HepG2 (cell line): ENCODE measurements at regions not wholly inside any gene's neighbourhood (a gene's known extent, or its start where the extent isn't known, plus 50 kb on each side); places are given as distances from the start of the nearest gene placed in this dataset.

Experiments
- ATAC-seq: fragments of 200-7000 bp; cut with Tn5 transposase; 3 replicates; pipeline ENCODE4 v1.9.1; 2020; ENCODE audit warnings: mild to moderate bottlenecking, moderate library complexity
- BruUV-seq: library from RNA; stranded (reverse); fragments of 400-500 nt; replicated peaks from 2 replicates; lab custom pipeline; 2021; lab: Mats Ljungman, UMichigan
- CTCF ChIA-PET: fragments of 300-600 bp; formaldehyde crosslinking; extraction: SDS; loops from one replicate; lab custom pipeline; 2021; ENCODE audit warnings: low total read pairs, inconsistent platforms, low intra/inter-chr PET ratio; lab: Yijun Ruan, JAX
- POLR2A ChIA-PET: fragments of 350-600 bp; sonication (Branson Sonifier 250); formaldehyde crosslinking; loops from one replicate; lab custom pipeline; 2020; ENCODE audit warnings: antibody characterized with exemption, inconsistent platforms; lab: Yijun Ruan, JAX
- DNase-seq: peaks from one replicate; pipeline ENCODE4 v3.0.0-alpha.2; 2015; ENCODE audit warnings: low spot score
- FAIRE-seq: peaks from 3 replicates; lab custom pipeline; 2011; peaks lifted over from hg19 to GRCh38; lab: Jason Lieb, UNC
- H2AFZ ChIP-seq: one replicate; pipeline ENCODE4 v1.6.1; 2011; ENCODE audit warnings: low read length, inconsistent platforms
- H3K27ac ChIP-seq: fragments of 300-600 bp; 3 replicates; pipeline ENCODE4 v1.8.0; 2011; ENCODE audit warnings: mixed run types, mild to moderate bottlenecking, mixed read lengths, low read length, inconsistent platforms; ENCODE audit not compliant: insufficient read depth; ENCODE audit errors: extremely low read length
- H3K27me3 ChIP-seq, 2 experiments: fragments of 200-600 bp in 1 of 2; 2 replicates in 1 of 2; 3 replicates in 1 of 2; pipeline versions ENCODE4 v1.6.0 to v1.8.0; 2011; ENCODE audit warnings: low read length in 2 of 2, mild to moderate bottlenecking in 2 of 2, moderate library complexity in 2 of 2, inconsistent platforms in 1 of 2; ENCODE audit not compliant: insufficient read depth in 2 of 2, control insufficient read depth in 1 of 2
- H3K36me3 ChIP-seq, 2 experiments: fragments of 200-600 bp in 1 of 2; replicated peaks in 1 of 2; 2 replicates in 1 of 2; 3 replicates in 1 of 2; pipeline versions ENCODE4 v1.5.1 to v1.8.0; 2011; ENCODE audit warnings: low read length in 2 of 2, inconsistent platforms in 1 of 2; ENCODE audit not compliant: insufficient read depth in 2 of 2, control insufficient read depth in 1 of 2
- H3K4me1 ChIP-seq: 2 replicates; pipeline ENCODE4 v1.5.1; 2012; ENCODE audit warnings: low read length, inconsistent platforms; ENCODE audit not compliant: insufficient read depth
- H3K4me2 ChIP-seq: 2 replicates; pipeline ENCODE4 v1.6.0; 2011; ENCODE audit warnings: low read depth, low read length, inconsistent platforms
- H3K4me3 ChIP-seq, 3 experiments: fragments of 200-600 bp in 1 of 3; sonication (generic), shearing (Covaris generic) in 1 of 3; replicated peaks in 1 of 3; 2 replicates each; pipeline ENCODE4 v1.5.1; 2011 to 2016; ENCODE audit warnings: low read length in 3 of 3, inconsistent platforms in 2 of 3, low read depth in 2 of 3, mild to moderate bottlenecking in 2 of 3, control low read depth in 1 of 3, mixed read lengths in 1 of 3; ENCODE audit not compliant: insufficient read depth in 1 of 3
- H3K79me2 ChIP-seq: one replicate; pipeline ENCODE4 v1.6.1; 2011; ENCODE audit warnings: low read length, inconsistent platforms; ENCODE audit not compliant: insufficient read depth
- H3K9ac ChIP-seq: 2 replicates; pipeline ENCODE4 v1.6.0; 2011; ENCODE audit warnings: mild to moderate bottlenecking, low read depth, low read length, inconsistent platforms; ENCODE audit not compliant: insufficient read depth
- H3K9me3 ChIP-seq: 2 replicates; pipeline ENCODE4 v1.5.1; 2012; ENCODE audit warnings: mild to moderate bottlenecking, low read length
- H4K20me1 ChIP-seq: 2 replicates; pipeline ENCODE4 v1.6.0; 2011; ENCODE audit warnings: inconsistent platforms, mild to moderate bottlenecking, low read length, moderate library complexity; ENCODE audit not compliant: insufficient read depth
- GMEB1 ChIP-seq: sonication (generic); formaldehyde crosslinking; IDR thresholded peaks from 2 replicates; pipeline ENCODE4 v1.5.1; 2020; ENCODE audit warnings: missing genetic modification reagents, mild to moderate bottlenecking, borderline replicate concordance
- HNRNPLL ChIP-seq: fragments of 200-400 bp; formaldehyde crosslinking; IDR thresholded peaks from 2 replicates; pipeline ENCODE4 v1.6.1; 2017; ENCODE audit warnings: mild to moderate bottlenecking, low read depth, low read length; ENCODE audit not compliant: poor library complexity, severe bottlenecking
- IRF2 ChIP-seq: IDR thresholded peaks from 2 replicates; pipeline ENCODE4 v1.6.1; 2018; ENCODE audit warnings: missing genetic modification reagents, missing compliant biosample characterization
- ISL2 ChIP-seq: sonication (generic); formaldehyde crosslinking; IDR thresholded peaks from 2 replicates; pipeline ENCODE4 v1.5.0; 2020; ENCODE audit warnings: missing genetic modification reagents
- NFE2L1 ChIP-seq: sonication (generic); formaldehyde crosslinking; IDR thresholded peaks from 2 replicates; pipeline ENCODE4 v1.4.0; 2020; ENCODE audit warnings: missing genetic modification reagents, mild to moderate bottlenecking, borderline replicate concordance
- PRMT3 ChIP-seq: sonication (generic); formaldehyde crosslinking; IDR thresholded peaks from 2 replicates; pipeline ENCODE4 v1.8.1; 2022; ENCODE audit warnings: low read depth, mild to moderate bottlenecking, moderate library complexity, missing genetic modification reagents, borderline replicate concordance
- STAT5B ChIP-seq: sonication (generic); formaldehyde crosslinking; IDR thresholded peaks from 2 replicates; pipeline ENCODE4 v1.4.0; 2020; ENCODE audit warnings: missing genetic modification reagents
- TFAP4 ChIP-seq: sonication (generic); IDR thresholded peaks from 2 replicates; pipeline ENCODE4 v1.6.1; 2016; ENCODE audit warnings: low read depth, borderline replicate concordance
- ZNF572 ChIP-seq: sonication (generic); formaldehyde crosslinking; IDR thresholded peaks from 2 replicates; pipeline ENCODE4 v1.5.1; 2020; ENCODE audit warnings: mild to moderate bottlenecking, missing genetic modification reagents
- WGBS: methylation state at CpG from one replicate; pipeline ENCODE4 v1.1.6; 2017; ENCODE audit warnings: low lambda C conversion rate; 5-methylcytosine and 5-hydroxymethylcytosine counted together
- in situ Hi-C: cut with HindIII; loops from 2 replicates; pipeline ENCODE4 v1.10.0; 2017; ENCODE audit warnings: low pct_unique_long_range_greater_than_20kb; ENCODE audit not compliant: extremely low pct_ligation_motif_present
- intact Hi-C: fragments of 100-400 bp; cut with micrococcal nuclease; formaldehyde crosslinking; loops from one replicate; pipeline ENCODE4 v1.10.0; 2022; ENCODE audit not compliant: unreplicated experiment

- Histone ChIP-seq H3K9ac (no peak overlapping the region), H3K4me1 (no peaks in the 10 kb centered on the region), H3K4me2 (no peak overlapping the region), H3K9me3 (no peaks in the 10 kb centered on the region), H3K79me2 (no peaks in the 10 kb centered on the region), H3K4me3 (no peak overlapping the region), H3K27ac (no peak overlapping the region), H2AFZ (no peak overlapping the region), H3K27me3 (no peaks in the 10 kb centered on the region), H4K20me1 (no peaks in the 10 kb centered on the region), H3K36me3 (no peaks in the 10 kb centered on the region)
- CTCF ChIA-PET = no interaction called here
- in situ Hi-C loops (no loop called here), intact Hi-C loops (no loop called here)
- TF ChIP-seq HNRNPLL (no peak), IRF2 (CRISPR knock-in tag) (no peak), ISL2 (CRISPR knock-in tag) (no peak), GMEB1 (CRISPR knock-in tag) (no peak), NFE2L1 (CRISPR knock-in tag) (no peak), PRMT3 (CRISPR knock-in tag) (no peak), ZNF572 (no peak), STAT5B (no peak), TFAP4 (no peak)
- ATAC-seq = no peak
- DNase-seq = no peak
- POLR2A ChIA-PET = no interaction called here
- no TSS peak for BruUV-seq
- FAIRE-seq = no peak
- WGBS = 1% methylated on average over 2 of the region's 2 CpGs
These were observed 656.2 kb downstream of the GBE1 start for GRCh38 chr3:81105206-81105605.
